Smooth muscle cell (in vitro differentiated cells): ENCODE measurements at regions not wholly inside any gene's neighbourhood (a gene's known extent, or its start where the extent isn't known, plus 50 kb on each side); places are given as distances from the start of the nearest gene placed in this dataset.

Experiments used
- DNase-seq: peaks from one replicate; lab custom pipeline; 2025; ENCODE audit not compliant: unreplicated experiment; lab: John Stamatoyannopoulos, UW
- H2AFZ ChIP-seq: fragments of 200-600 bp; sonication (generic); 2 replicates; pipeline ENCODE4 v1.6.0; 2016; ENCODE audit warnings: antibody characterized with exemption, low read depth, mild to moderate bottlenecking
- H3F3A ChIP-seq: fragments of 200-600 bp; sonication (generic); 2 replicates; pipeline ENCODE4 v1.6.0; 2017; ENCODE audit warnings: antibody characterized with exemption, low read depth
- H3K27ac ChIP-seq: fragments of 200-600 bp; sonication (generic); 2 replicates; pipeline ENCODE4 v1.5.1; 2016; ENCODE audit warnings: low read depth, mild to moderate bottlenecking
- H3K27me3 ChIP-seq: fragments of 200-600 bp; sonication (generic); 2 replicates; pipeline ENCODE4 v1.6.1; 2016; ENCODE audit warnings: low read depth, mild to moderate bottlenecking
- H3K36me3 ChIP-seq: fragments of 200-600 bp; sonication (generic); 2 replicates; pipeline ENCODE4 v1.5.1; 2016; ENCODE audit warnings: low read depth
- H3K4me1 ChIP-seq: fragments of 200-600 bp; sonication (generic); 2 replicates; pipeline ENCODE4 v1.5.1; 2016; ENCODE audit warnings: low read depth
- H3K4me2 ChIP-seq: fragments of 200-600 bp; sonication (generic); 2 replicates; pipeline ENCODE4 v1.6.0; 2016; ENCODE audit warnings: mild to moderate bottlenecking
- H3K4me3 ChIP-seq: fragments of 200-600 bp; sonication (generic); 2 replicates; pipeline ENCODE4 v1.5.1; 2016; ENCODE audit warnings: mild to moderate bottlenecking
- H3K79me2 ChIP-seq: fragments of 200-600 bp; sonication (generic); 2 replicates; pipeline ENCODE4 v1.6.0; 2016; ENCODE audit warnings: low read depth, mild to moderate bottlenecking
- H3K9ac ChIP-seq: fragments of 200-600 bp; sonication (generic); 2 replicates; pipeline ENCODE4 v1.6.0; 2016; ENCODE audit warnings: low read depth
- H3K9me3 ChIP-seq: fragments of 200-600 bp; sonication (generic); replicated peaks from 2 replicates; pipeline ENCODE4 v1.5.1; 2016; ENCODE audit warnings: low read depth
- H4K20me1 ChIP-seq: fragments of 200-600 bp; sonication (generic); 2 replicates; pipeline ENCODE4 v1.6.0; 2016; ENCODE audit warnings: low read depth
- CTCF ChIP-seq: fragments of 200-600 bp; sonication (generic); IDR thresholded peaks from 2 replicates; pipeline ENCODE4 v1.5.1; 2017; ENCODE audit warnings: borderline replicate concordance, mild to moderate bottlenecking, antibody characterized with exemption; ENCODE audit not compliant: insufficient read depth, poor library complexity, severe bottlenecking
- WGBS: methylation state at CpG from one replicate; pipeline ENCODE4 v1.1.7; 2016; ENCODE audit warnings: low lambda C conversion rate; 5-methylcytosine and 5-hydroxymethylcytosine counted together

GRCh38 chr13:33676045-33676989 lies 141.6 kb upstream of the RFC3 start:
- H3K9ac ChIP-seq, result no peak overlapping the region

GRCh38 chr13:33677215-33677614 lies 140.7 kb upstream of the RFC3 start:
- Histone ChIP-seq H3K27me3 (no peaks in the 10 kb centered on the region), H3K4me1 (no peaks in the 10 kb centered on the region), H3F3A (no peaks in the 10 kb centered on the region), H3K79me2 (no peaks in the 10 kb centered on the region), H2AFZ (no peak overlapping the region), H3K36me3 (no peaks in the 10 kb centered on the region), H3K9ac (no peak overlapping the region), H3K27ac (no peak overlapping the region), H4K20me1 (no peaks in the 10 kb centered on the region), H3K4me3 (no peak overlapping the region), H3K9me3 (no peaks in the 10 kb centered on the region), H3K4me2 (no peak overlapping the region)
- 93% methylated on average over 1 of the region's 1 CpG for WGBS
- DNase-seq, result no peak
- no peak for TF ChIP-seq CTCF

More at GRCh38 chr13:33676045-33676989, 141.6 kb upstream of the RFC3 start:
- no peaks in the 10 kb centered on the region for H3K9me3 ChIP-seq
- no peaks in the 10 kb centered on the region for H3K79me2 ChIP-seq
- H4K20me1 ChIP-seq, result no peaks in the 10 kb centered on the region
- WGBS, result 83% methylated on average over 13 of the region's 13 CpGs
- H3K4me1 ChIP-seq, result no peaks in the 10 kb centered on the region
- H3K4me3 ChIP-seq, result peak overlapping the region; percentile 35
- H3K27me3 ChIP-seq, result no peaks in the 10 kb centered on the region
- no peak overlapping the region for H2AFZ ChIP-seq
- no peak for DNase-seq
- peak overlapping the region; percentile 45 for H3K4me2 ChIP-seq
- H3F3A ChIP-seq, result no peaks in the 10 kb centered on the region
- no peak overlapping the region for H3K27ac ChIP-seq
- TF ChIP-seq CTCF, result no peak
- no peaks in the 10 kb centered on the region for H3K36me3 ChIP-seq

GRCh38 chr13:33678084-33678483 lies 139.9 kb upstream of the RFC3 start:
- Histone ChIP-seq H4K20me1 (no peaks in the 10 kb centered on the region), H3K4me1 (no peaks in the 10 kb centered on the region), H3K79me2 (no peaks in the 10 kb centered on the region), H3K27me3 (no peaks in the 10 kb centered on the region), H3K4me3 (no peak overlapping the region), H3K9me3 (no peaks in the 10 kb centered on the region), H3K4me2 (no peak overlapping the region), H2AFZ (no peak overlapping the region), H3K36me3 (no peaks in the 10 kb centered on the region), H3K9ac (no peak overlapping the region), H3F3A (no peaks in the 10 kb centered on the region), H3K27ac (no peak overlapping the region)
- TF ChIP-seq CTCF, result no peak
- DNase-seq, result no peak
- 95% methylated on average over 9 of the region's 9 CpGs for WGBS
